Right ventricle myocardium inferior (tissue), 1 donor: ENCODE measurements at regions not wholly inside any gene's neighbourhood (a gene's known extent, or its start where the extent isn't known, plus 50 kb on each side); places are given as distances from the start of the nearest gene placed in this dataset.
"Not testable (repeated sequence)": the region's sequence is repeated elsewhere in the genome, so short reads cannot be mapped to it uniquely, and the experiment has no call there.

ENCODE experiments used
- ATAC-seq: fragments of 200-7000 bp; cut with Tn5 transposase; one replicate; pipeline ENCODE4 v1.9.1; 2020; ENCODE audit warnings: mild to moderate bottlenecking, moderate library complexity
- DNase-seq: peaks from one replicate; pipeline ENCODE4 v3.0.0; 2021; ENCODE audit errors: missing footprints
- intact Hi-C: fragments of 100-400 bp; cut with DNase I; formaldehyde crosslinking; loops from one replicate; pipeline ENCODE4 v1.11.0; 2022
- donor health status: DM: no; HTN: yes; CAD: no; lungs with severe emphysema.

GRCh38 chr22:22697377-22698117 is 53.1 kb downstream of the GGTLC2 start:
- intact Hi-C loops = no loop called here
- DNase-seq (no peak), ATAC-seq (no peak)

GRCh38 chr22:22698263-22698750 is 53.9 kb downstream of the GGTLC2 start:
- intact Hi-C loops = no loop called here
- ATAC-seq (no peak), DNase-seq (no peak)

GRCh38 chr22:22700631-22701030 is 56.2 kb downstream of the GGTLC2 start:
- ATAC-seq (no peak), DNase-seq (no peak)
- intact Hi-C loops = no loop called here

GRCh38 chr22:22701557-22701956 is 57.1 kb downstream of the GGTLC2 start:
- DNase-seq, intact Hi-C loops, ATAC-seq: not testable (repeated sequence)

DNA sequence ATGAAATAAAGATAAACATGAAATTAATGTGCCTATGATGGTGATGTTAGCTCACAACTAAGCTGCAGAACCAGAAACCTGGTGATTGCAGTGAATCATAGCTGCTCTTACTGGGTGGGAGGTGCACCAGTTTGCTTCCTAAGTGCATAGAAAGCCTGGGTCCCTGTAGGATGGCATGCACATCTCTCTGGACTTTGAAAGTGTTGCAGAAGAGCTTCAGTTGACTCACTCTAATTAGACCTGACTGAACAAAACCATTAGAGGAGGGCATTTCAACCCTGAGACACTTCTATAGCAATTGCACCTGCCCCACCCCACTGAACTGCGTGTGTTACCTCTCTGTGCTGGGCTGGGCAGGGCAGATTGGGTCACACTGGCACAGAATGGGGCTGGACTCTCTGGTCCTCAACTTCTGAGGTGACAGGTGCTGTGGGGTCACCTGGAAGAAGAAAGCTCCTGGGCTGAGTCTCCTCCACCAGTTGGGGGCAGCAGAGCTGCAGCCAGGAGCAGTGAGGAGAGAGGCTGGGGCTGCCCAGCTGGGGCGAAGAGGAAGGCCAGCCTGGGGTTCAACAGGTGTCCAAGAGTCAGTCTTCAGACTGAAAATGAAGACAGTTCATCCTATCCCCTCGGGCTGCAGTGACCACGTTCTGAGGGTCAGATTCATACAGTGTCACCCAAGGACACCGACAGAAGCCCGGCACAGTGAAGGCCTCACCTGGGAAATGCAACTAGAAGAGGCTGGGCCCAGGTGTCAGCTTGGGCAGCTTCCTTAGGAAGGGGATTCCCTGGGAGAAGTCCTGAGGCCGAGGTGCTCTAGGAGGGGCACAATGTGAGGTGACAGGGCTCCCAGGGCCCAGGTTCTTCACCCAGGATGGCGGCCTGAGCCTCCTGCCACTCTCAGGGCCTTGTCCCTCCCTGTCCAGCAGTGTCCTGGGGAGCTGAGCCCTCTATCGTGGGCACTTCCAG is 58.1 kb downstream of the GGTLC2 start:
- no peak for DNase-seq
- intact Hi-C loops = no loop called here

DNA sequence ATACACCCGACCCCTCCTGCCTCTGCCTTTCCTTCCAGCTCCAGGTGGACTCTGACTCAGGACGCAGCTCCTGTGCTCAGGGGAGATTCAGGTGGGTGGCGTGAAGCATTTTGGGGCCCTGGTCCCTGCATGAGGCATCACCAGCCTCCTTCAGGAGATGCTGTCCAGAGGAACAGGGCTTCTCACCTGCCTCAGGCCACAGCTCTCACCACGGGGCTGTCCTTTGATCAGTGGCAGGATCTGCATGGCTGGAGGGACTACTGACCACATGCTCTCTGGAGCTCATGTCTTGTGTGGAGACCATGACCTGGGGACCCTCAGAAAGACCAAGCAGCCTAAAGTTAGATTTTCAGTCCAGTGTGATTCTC is 58.8 kb downstream of the GGTLC2 start:
- no peak for DNase-seq
- no peak for ATAC-seq
- intact Hi-C loops = no loop called here

More for the DNA sequence above, 58.1 kb downstream of the GGTLC2 start:
- ATAC-seq = no peak

GRCh38 chr22:22703715-22704114 is 59.3 kb downstream of the GGTLC2 start:
- intact Hi-C loops = no loop called here
- ATAC-seq (no peak), DNase-seq (no peak)

GRCh38 chr22:22704156-22704946 is 59.9 kb downstream of the GGTLC2 start:
- intact Hi-C loops = no loop called here
- ATAC-seq (no peak), DNase-seq (no peak)

- DNase-seq (no peak), ATAC-seq (no peak)
- intact Hi-C loops = loop anchor here (5.0 kb wide), 1 partner anchor 62 kb away; no protein-coding TSS in a partner anchor
Measured at GRCh38 chr22:22705328-22706100, 61.1 kb downstream of the GGTLC2 start.

DNA sequence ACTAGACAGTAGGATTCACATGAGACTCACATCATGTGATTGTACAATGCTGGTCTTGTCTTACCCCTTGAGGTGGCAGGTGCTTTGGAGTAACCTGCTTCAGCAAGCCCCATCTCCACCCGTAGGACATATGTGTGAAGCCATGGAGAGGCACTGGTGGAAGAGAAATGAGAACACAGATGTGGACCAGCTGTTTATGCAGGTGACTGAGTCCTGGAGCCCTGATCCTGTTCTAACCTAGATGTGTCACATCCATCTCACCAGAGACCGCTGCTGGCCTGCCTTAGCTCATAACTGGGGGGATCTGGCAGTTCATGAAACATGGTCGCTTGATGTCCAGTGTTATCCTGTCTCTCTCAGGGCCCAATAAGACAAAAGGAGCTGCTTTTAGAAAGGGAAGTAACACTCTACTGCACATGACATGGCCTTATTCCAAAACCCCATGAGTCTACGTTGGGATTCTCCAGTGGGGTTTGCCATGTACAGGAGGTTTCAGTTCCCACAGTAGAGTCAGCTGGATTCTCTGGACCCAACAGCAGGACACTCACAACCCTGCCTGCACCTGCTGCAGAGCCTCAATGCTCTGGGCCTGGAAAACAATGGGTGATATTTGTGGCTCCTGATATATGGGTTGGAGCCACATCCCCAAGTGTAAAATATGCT is 62.0 kb downstream of the GGTLC2 start:
- intact Hi-C loops = loop anchor here (5.0 kb wide), 1 partner anchor 61 kb away; no protein-coding TSS in a partner anchor
- DNase-seq (no peak), ATAC-seq (no peak)

DNA sequence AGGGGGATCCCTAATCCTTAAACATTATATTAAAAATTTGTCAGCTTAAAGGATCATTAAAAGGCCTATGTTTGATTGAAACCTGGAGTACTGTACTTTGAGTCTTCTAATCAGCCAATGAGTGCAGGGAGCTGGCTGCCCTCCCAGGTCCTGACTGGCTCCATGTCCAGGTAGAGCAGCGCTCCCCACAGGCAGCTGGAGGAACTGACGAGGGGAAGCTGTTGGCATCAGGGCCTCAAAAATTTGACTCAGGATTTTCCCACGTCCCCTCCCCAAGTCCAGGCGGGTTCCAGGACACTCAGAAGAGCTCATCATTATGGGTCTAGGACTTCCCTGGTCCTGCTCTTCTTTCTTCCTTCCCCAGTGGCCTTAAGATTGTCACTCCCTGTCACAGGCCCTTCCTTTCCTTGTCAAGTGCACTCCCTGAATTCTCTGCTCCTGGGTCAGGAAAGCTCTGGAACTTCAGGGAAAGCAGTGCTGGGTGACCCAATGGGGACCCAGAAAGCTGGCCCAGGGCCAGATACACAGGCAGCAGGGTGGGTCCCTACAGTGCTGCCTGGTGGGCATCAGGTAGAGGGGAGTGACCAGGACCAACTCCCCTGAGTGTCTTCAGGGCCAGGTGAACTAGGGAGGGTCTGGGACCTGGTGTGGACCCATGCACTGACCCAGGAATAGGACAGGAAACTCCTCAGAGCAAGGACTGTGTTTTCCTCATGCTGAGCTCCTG is 65.5 kb downstream of the GGTLC2 start:
- ATAC-seq = no peak
- no peak for DNase-seq
- intact Hi-C loops = loop anchor here (5.0 kb wide), 1 partner anchor 57 kb away; no protein-coding TSS in a partner anchor

DNA sequence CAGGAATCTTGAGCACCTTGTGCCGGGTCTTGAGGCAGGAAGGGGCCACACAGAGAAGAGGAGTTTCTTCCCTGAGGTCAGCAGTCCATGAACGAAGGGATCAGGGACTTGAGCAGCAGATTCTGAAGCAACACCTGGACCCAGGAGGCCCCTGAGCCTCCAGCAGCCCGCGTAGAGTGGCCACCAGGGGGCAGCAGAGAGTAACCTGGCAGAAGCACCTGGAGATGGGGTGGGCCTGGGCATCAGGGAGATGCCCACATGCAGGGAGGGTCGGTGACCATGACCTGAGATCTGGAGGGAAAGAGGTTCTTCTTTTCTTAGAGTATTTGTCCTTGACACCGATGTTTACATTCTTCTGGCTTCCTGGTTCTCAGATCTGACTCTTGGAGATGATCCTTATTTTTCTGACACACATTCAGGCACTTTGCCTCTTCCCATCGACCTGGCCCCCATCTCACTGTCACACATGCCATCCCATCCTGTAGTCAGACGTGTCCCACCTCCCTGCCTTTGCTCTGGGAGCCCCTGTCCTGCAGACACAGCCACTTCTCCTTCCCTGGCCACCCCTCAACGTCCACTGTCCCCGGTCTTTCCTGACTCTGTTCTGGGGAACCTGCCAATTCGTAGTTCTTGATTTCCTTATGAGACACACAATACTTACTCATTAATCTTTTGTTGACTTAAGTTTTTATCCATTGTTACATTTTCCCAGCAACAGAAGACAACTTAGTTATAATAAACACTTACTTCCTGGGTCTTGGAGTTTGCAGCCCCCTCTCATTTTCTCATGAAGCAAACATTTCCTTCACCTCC is 66.5 kb downstream of the GGTLC2 start:
- ATAC-seq (no peak), DNase-seq (no peak)
- intact Hi-C loops = no loop called here

DNA sequence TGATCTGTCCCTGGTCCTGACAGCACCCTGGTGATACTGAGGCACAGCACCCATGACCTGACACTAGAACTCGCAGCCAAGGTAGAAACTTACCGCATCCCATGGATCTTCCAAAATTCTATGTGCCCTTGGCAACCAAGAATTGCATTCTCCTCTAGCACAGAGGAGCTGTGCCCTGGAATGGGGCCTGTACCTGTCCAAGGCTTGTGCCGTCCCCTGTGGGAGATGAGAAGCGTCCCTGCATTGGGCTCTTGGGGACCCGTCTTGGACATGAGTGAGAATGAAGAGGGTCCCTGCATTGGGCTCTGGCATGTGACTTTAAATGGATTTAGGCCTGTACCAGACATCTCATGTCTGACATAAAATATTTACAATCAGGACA is 67.1 kb downstream of the GGTLC2 start:
- intact Hi-C loops = no loop called here
- DNase-seq (no peak), ATAC-seq (no peak)

DNA sequence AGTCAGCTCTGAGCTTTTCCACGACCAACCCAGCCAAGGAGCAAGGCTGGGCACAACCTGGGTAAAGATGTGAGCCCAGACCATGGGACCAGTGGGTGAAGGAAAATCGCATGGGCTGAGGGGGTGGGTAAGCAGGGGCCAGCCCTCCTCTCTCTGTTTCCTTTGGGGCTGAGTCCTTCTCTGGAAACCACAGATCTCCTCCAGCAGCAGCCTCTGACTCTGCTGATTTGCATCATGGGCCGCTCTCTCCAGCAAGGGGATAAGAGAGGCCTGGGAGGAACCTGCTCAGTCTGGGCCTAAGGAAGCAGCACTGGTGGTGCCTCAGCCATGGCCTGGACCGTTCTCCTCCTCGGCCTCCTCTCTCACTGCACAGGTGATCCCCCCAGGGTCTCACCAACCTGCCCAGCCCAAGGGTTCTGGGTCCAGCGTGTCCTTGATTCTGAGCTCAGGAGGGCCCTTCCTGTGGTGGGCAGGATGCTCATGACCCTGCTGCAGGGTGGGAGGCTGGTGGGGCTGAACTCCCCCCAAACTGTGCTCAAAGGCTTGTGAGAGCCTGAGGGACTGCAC is 67.8 kb downstream of the GGTLC2 start:
- ATAC-seq = no peak
- intact Hi-C loops = no loop called here
- no peak for DNase-seq

- ATAC-seq (no peak), DNase-seq (no peak)
- intact Hi-C loops = no loop called here
Measured at GRCh38 chr22:22712666-22713365, 68.4 kb downstream of the GGTLC2 start.
